Left colon (tissue), 2 donors: ENCODE measurements at regions not wholly inside any gene's neighbourhood (a gene's known extent, or its start where the extent isn't known, plus 50 kb on each side); places are given as distances from the start of the nearest gene placed in this dataset.

Source experiments
- ATAC-seq: fragments of 200-7000 bp; cut with Tn5 transposase; one replicate; pipeline ENCODE4 v1.9.1; 2020; ENCODE audit warnings: mild to moderate bottlenecking, moderate library complexity
- DNase-seq, 2 donors: peaks; one replicate each; pipeline ENCODE4 v3.0.0-alpha.2; 2020
- intact Hi-C, 2 donors: fragments of 100-400 bp; cut with DNase I in 1 of 2; cut with micrococcal nuclease in 1 of 2; formaldehyde crosslinking; loops; one replicate each; pipeline versions ENCODE4 v1.11.2 to v1.14.0; 2022; cut with DNase I, micrococcal nuclease
- donor health status: DM: no; HTN: no; CAD: no.
- donor health status: DM: yes; HTN: yes; CAD: no.

- DNase-seq = no peak
- intact Hi-C loops = no loop called here
- no peak for ATAC-seq
These were observed 108.1 kb downstream of the GNAT3 start for GRCh38 chr7:80403686-80404241.

GRCh38 chr7:80401708-80402107 is 110.2 kb downstream of the GNAT3 start:
- intact Hi-C loops = no loop called here
- no peak for ATAC-seq
- no peak for DNase-seq

GRCh38 chr7:80393786-80394185 is 118.1 kb downstream of the GNAT3 start:
- intact Hi-C loops = loop anchor here in 1 of 2 donors (10.0 kb wide), 2 partner anchors 299 to 329 kb away; no protein-coding TSS in a partner anchor
- ATAC-seq (no peak), DNase-seq (no peak)

- DNase-seq (no peak), ATAC-seq (peak; percentile 54)
- intact Hi-C loops = loop anchor here in 1 of 2 donors (10.0 kb wide), 2 partner anchors 298 to 328 kb away; no protein-coding TSS in a partner anchor
These were observed 119.4 kb downstream of the GNAT3 start for GRCh38 chr7:80392229-80393169.

- no peak for DNase-seq
These were observed 124.2 kb downstream of the GNAT3 start for GRCh38 chr7:80387634-80388193.

GRCh38 chr7:80386686-80387085 is 125.2 kb downstream of the GNAT3 start:
- intact Hi-C loops = no loop called here

More at GRCh38 chr7:80387634-80388193, 124.2 kb downstream of the GNAT3 start:
- ATAC-seq = no peak
- intact Hi-C loops = no loop called here

GRCh38 chr7:80385508-80385907 is 126.4 kb downstream of the GNAT3 start:
- intact Hi-C loops = no loop called here
- peak; percentile 82 for ATAC-seq

More at GRCh38 chr7:80386686-80387085, 125.2 kb downstream of the GNAT3 start:
- no peak for DNase-seq
- no peak for ATAC-seq

GRCh38 chr7:80380957-80381356 is 130.9 kb downstream of the GNAT3 start:
- intact Hi-C loops = no loop called here
- ATAC-seq = no peak
- no peak for DNase-seq

More at GRCh38 chr7:80385508-80385907, 126.4 kb downstream of the GNAT3 start:
- DNase-seq = no peak

- no peak for ATAC-seq
These were observed 132.6 kb downstream of the GNAT3 start for GRCh38 chr7:80379034-80379982.

GRCh38 chr7:80374321-80374720 is 137.5 kb downstream of the GNAT3 start:
- no peak for ATAC-seq
- intact Hi-C loops = no loop called here
- no peak for DNase-seq

More at GRCh38 chr7:80379034-80379982, 132.6 kb downstream of the GNAT3 start:
- no peak for DNase-seq
- intact Hi-C loops = no loop called here

GRCh38 chr7:80373429-80374032 is 138.3 kb downstream of the GNAT3 start:
- ATAC-seq = no peak
- DNase-seq = no peak
- intact Hi-C loops = no loop called here

- DNase-seq = no peak
- ATAC-seq = no peak
- intact Hi-C loops = no loop called here
These were observed 139.4 kb downstream of the GNAT3 start for GRCh38 chr7:80372415-80372814.

GRCh38 chr7:80370587-80370986 is 141.3 kb downstream of the GNAT3 start:
- intact Hi-C loops = no loop called here
- DNase-seq (no peak), ATAC-seq (no peak)

GRCh38 chr7:80369321-80369720 is 142.5 kb downstream of the GNAT3 start:
- intact Hi-C loops = no loop called here
- no peak for DNase-seq

GRCh38 chr7:80362677-80363076 is 149.2 kb downstream of the GNAT3 start:
- no peak for DNase-seq
- intact Hi-C loops = no loop called here
- ATAC-seq = no peak

More at GRCh38 chr7:80369321-80369720, 142.5 kb downstream of the GNAT3 start:
- ATAC-seq = no peak

GRCh38 chr7:80362010-80362618 is 149.8 kb downstream of the GNAT3 start:
- intact Hi-C loops = no loop called here
- ATAC-seq (no peak), DNase-seq (no peak)

- ATAC-seq (no peak), DNase-seq (no peak)
These were observed 152.4 kb downstream of the GNAT3 start for GRCh38 chr7:80359476-80359875.

GRCh38 chr7:80359029-80359428 is 152.8 kb downstream of the GNAT3 start:
- DNase-seq (no peak), ATAC-seq (no peak)
- intact Hi-C loops = no loop called here

More at GRCh38 chr7:80359476-80359875, 152.4 kb downstream of the GNAT3 start:
- intact Hi-C loops = no loop called here
